GM19397 (cell line): ENCODE measurements at regions not wholly inside any gene's neighbourhood (a gene's known extent, or its start where the extent isn't known, plus 50 kb on each side); places are given as distances from the start of the nearest gene placed in this dataset.
"Not testable (repeated sequence)": the region's sequence is repeated elsewhere in the genome, so short reads cannot be mapped to it uniquely, and the experiment has no call there.

ENCODE experiments used
- ATAC-seq: cut with Tn5 transposase; IDR thresholded peaks from one replicate; pipeline ENCODE4 v1.9.1; 2021; ENCODE audit warnings: mild to moderate bottlenecking, moderate library complexity; ENCODE audit not compliant: unreplicated experiment

DNA sequence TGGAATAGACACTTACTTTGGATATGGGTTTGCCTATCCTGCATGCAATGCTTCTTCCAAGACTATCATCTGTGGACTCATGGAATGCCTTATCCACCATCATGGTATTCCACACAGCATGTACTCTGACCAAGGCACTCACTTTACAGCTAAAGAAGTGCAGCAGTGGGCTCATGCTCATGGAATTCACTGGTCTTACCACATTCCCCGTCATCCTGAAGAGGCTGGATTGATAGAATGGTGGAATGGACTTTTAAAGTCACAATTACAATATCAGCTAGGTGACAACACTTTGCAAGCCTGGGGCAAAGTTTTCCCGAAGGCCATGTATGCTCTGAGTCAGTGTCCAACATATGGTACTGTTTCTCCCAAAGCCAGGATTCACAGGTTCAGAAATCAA is 199.1 kb downstream of the GJA1 start:
- ATAC-seq = not testable (repeated sequence)

DNA sequence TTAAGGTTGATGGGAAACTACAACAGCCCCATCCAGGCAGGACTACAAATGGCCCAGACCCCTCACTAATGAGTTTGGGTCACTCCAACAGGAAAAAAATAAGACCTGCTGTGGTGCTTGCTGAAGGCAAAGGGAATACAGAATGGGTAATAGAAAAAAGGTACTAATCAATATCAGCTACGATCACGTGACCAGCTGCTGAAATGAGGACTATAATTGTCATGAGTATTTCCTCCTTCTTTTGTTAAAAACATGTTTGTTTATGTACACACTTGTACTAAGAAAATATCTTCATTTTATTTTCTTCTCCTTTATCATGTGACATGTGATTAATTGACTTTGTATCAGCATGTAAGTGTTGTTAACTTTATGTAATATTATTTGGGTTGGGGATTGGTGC is 199.9 kb downstream of the GJA1 start:
- ATAC-seq = no peak

DNA sequence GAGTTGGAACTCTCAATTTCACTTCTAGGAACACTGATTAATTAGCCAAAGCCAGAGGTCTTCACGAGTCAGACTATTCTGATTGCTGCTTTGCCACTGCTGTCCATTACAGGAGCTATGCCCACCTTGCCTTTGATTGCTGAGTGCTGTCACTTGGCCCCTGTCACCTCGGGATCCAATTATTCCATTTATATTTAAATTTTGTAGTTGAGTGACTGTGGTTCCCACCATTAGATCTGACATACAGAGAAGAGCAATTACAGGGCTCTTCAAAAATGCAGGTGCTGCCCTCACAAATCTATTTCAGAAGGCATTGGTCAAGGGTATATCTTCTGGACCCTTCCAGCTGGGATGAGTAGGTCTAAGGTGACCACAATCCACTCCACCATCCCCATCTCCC is 200.8 kb downstream of the GJA1 start:
- ATAC-seq = not testable (repeated sequence)

DNA sequence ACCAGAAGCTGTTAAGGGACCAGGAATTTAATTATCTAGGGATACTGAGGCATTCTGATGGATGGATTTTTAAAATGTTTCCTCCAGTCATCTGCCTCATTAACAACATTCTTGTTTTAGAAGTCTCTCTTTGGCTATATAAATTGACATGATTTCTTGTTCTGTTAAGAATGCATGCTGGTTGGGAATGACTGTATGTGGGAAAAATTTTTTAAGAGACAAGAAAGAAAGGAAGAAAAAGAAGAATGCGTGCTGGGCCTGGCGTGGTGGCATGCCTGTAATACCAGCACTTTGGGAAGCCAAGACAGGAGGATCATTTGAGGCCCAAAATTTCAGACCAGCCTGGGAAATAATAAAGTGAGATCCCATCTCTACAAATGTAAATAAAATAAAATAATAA is 203.6 kb downstream of the GJA1 start:
- no peak for ATAC-seq

DNA sequence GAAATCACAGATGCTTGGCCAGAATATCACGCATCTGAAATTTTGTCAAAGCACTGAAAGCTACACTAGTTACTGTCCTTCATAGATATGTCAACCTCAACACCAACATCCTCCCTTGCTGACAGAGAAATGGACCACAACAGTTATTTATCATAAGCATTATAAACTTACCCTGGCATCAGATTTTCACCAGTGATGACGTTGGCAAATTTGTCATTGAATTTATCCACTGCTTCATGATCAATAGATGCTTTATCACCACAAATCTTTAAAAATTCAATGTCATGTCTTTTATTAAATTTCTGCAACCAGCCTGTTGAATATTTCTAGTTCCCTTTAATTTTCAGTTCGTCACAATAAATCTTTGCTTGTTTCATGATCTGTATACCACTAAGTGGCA is 205.7 kb downstream of the GJA1 start:
- no peak for ATAC-seq

GRCh38 chr6:121645100-121645745 is 209.8 kb downstream of the GJA1 start:
- no peak for ATAC-seq

DNA sequence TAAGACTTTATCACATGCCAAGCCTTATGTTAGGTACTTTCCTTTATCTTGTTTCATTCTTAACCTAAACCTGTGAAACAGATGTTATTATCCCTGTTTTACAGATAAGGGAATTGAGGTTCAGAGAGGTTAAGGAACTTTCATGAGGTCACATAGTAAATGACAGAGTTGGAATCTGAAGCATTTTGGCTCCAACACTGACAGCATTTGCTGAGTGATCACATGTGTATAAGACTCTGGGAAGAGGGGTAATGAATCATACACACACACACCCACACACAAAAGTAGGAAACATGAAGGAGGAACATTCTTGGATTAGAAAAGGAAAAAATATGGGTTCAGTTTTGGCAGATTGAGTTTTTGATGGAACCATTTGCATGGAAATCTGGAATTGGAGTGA is 212.5 kb downstream of the GJA1 start:
- ATAC-seq = no peak

- ATAC-seq = no peak
These were observed 214.5 kb downstream of the GJA1 start for GRCh38 chr6:121649951-121650350.

GRCh38 chr6:121651420-121651819 is 216.0 kb downstream of the GJA1 start:
- no peak for ATAC-seq

DNA sequence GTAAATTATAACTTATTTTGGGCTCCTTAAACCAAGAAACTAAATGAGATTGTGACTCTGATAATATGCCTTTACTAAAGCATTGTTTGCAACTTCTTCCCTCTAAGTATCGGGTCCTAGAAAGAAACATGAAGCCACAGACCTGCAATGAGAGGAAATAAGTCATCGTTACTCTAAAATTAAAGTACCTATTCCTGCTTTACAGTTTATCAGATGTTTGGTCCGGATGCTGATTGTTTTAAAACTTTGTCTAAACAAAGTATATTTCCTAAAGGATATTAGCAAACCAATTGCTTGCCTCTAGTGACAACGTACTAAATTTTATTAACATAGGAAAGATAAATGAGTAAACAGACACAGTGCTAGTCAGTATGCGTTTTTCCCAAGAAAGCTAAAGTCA is 216.8 kb downstream of the GJA1 start:
- ATAC-seq = no peak

DNA sequence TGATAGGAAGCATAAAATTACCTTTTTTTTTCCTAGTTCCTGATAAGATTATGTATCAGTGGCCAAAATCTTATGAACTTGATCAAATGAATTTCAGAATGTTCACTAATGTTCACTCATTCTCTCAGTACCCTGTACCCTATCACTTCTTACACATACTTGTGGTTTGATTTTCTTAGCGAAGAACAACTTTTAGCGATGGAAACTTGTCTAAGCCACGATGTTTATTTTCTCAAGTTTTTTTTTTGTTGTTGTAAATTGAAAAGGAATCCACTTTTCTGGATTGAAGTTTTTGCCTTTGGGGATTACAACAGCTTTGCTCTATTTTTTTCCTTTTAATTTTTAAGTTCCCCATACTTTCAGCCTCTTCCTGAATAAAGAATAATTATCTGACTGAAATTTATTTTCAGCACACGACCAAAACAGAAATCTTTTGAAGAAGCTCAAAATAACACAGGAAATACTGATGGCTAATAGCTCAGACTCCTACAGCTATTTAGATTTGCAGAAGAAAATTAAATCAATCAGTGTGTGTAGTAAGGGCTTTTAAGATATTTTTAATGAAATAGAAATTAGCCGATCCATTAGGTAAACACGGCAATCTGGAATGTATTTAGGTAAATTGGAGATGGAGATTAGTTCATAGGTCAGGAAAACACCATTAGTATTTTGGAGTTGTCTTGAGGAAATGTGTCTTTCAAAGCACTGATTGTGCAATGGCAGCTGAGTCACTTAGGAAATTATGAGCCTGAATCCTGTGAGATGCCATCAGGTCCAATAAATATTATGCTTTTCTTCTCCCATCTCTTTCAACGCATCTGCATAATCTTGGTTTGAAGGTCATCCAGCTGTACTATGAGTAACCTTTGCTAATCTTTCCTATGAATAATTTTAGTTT is 217.5 kb downstream of the GJA1 start:
- no peak for ATAC-seq

GRCh38 chr6:121653624-121654008 is 218.2 kb downstream of the GJA1 start:
- ATAC-seq = no peak

- ATAC-seq = no peak
These were observed 222.5 kb downstream of the GJA1 start for GRCh38 chr6:121657972-121658371.

- no peak for ATAC-seq
These were observed 224.8 kb downstream of the GJA1 start for GRCh38 chr6:121660277-121660676.

DNA sequence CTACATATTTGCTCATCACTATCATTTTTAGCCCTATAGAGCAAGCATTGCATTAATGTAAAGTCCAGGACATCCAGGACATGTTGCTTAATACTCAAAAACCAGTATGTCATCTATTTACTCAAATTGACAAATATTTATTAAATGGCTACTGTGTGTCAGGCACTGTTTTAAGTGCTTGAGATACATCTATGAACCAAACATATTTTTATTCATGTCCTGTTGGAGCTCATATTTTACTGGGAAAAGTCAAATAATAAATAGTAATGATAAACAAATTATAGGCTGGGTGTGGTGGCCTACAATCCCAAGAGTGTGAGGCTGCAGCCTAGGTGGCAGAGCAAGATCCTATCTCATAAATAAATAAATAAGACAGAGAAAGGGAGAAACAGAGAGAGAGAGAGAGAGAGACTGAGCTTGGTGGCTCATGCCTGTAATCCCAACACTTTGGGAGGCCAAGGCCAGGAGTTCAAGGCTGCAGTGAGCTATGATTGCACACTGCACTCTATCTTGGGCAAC is 227.9 kb downstream of the GJA1 start:
- ATAC-seq = no peak

DNA sequence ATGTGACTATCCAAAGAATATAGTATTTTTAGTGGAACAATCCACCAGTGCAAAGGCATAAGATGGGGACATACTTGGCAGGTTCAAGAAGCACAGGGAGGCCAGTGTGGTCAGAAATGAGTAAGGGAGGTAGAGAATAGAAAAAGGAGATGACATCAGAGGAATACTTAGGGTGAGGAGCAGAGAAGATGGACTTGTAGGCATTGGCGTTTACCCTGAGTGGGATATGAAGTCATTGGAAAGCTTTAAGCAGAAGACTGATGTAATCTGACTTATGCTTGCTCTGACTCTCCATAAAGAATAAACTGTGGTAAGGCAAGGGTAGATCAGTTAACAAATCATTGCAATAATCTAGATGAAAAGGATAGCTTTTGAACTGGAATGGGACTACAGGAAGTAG is 228.7 kb downstream of the GJA1 start:
- ATAC-seq = no peak

DNA sequence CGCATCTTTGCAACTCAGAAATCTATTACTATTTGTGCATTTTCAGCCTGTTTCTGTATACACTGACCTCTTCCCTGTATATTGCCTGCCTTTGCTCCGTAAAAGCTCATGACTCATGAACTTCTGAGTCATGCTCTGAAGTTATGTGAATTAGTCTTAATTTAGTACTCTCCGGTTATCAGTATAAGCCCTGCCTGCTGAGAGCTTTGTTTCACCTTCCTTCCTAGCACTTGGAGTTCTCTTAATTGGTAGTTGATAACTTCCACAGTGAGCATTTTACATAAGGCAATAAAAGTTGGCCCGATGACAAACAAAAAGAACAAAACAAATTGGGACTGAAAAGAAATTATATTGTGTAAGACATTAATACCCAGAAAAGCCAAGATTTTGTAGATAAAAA is 231.4 kb downstream of the GJA1 start:
- ATAC-seq = no peak

DNA sequence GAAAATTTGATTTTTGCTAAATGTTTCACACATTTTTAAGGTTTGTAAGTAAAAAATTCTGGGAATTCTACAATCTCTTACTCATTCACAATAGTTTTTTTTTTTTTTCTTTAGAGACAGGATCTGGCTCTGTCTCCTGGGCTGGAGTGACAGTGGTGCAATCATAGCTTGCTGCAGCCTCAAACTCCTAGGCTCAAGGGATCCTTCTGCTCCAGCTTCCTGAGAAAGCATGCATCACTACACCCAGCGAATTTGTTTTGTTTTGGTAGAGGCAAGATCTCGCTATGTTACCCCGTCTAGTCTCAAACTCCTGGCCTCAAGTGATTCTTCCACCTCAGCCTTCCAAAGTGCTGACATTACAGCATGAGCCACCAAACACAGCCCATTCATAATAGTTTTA is 232.8 kb downstream of the GJA1 start:
- no peak for ATAC-seq

DNA sequence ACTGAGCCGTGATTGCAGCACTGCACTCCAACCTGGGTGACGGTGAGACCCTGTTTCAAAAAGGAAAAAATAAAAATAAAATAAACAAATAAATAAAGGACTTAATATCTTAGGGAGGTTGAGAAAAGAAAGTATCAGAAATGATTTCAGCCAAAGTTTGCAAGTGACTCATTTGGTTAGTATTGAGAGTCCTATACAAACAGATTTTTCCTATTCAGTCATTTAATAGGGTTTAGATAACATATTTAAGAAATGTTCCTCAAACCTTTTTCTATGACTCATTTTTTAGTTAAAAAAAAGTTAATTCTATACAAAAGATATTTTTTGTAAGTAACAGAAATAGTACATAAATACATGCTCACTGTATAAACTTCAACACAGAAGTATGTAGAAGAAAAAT is 235.1 kb downstream of the GJA1 start:
- ATAC-seq = no peak

DNA sequence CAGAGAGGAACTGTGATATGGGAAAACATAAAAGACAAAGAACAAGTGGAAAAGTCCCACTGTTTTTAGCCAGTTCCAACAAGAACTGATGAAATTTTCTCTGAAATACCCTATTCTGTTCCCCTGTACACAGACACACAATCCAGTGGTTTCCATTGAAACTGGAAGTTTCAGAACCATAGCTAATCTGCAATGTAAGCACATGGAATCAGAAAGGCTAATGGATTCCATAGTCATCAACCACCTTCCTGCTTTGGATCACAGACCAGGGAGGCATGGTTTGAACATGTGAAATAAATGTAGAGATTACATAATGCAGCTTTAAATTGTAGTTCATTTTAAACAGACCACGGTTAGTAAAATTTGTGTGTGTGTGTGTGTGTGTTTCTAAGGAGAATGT is 242.1 kb downstream of the GJA1 start:
- ATAC-seq = no peak

DNA sequence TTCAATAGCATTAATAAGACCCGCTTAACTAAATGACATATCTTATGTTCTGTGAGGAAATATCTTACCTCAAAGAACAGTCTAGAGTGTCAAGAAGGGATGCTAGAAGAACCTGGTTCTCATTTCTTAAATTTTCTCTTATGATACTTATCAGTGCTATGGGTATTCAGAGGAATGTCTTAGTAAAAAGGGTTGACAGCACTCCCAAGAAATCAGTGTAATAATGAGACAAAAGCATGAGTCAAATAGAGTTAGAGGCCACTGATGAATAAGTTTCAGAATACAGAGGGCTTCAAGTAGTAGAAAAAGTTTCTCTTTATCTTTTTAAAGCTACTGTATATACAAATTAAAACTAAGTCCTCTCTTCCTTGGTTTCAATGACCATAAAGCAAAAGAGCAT is 242.8 kb downstream of the GJA1 start:
- no peak for ATAC-seq

DNA sequence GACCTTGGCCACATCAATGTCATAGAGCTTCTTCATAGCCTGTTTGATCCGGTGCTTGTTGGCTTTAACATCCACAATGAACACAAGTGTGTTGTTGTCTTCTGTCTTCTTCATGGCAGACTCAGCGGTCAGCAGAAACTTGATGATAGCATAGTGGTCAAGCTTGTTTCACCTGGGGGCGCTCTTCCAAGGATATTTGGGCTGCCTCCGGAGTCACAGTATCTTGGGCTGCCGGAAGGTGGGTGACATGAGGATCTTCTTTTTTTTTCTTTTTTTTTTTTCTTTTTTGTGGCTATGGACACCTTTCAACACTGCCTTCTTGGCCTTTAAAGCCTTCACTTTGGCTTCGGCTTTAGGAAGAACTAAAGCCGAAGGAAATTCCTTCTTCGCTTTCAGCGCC is 244.6 kb downstream of the GJA1 start:
- no peak for ATAC-seq
